ENCODE measurements at regions not wholly inside any gene's neighbourhood (a gene's known extent, or its start where the extent isn't known, plus 50 kb on each side); places are given as distances from the start of the nearest gene placed in this dataset.

DNA sequence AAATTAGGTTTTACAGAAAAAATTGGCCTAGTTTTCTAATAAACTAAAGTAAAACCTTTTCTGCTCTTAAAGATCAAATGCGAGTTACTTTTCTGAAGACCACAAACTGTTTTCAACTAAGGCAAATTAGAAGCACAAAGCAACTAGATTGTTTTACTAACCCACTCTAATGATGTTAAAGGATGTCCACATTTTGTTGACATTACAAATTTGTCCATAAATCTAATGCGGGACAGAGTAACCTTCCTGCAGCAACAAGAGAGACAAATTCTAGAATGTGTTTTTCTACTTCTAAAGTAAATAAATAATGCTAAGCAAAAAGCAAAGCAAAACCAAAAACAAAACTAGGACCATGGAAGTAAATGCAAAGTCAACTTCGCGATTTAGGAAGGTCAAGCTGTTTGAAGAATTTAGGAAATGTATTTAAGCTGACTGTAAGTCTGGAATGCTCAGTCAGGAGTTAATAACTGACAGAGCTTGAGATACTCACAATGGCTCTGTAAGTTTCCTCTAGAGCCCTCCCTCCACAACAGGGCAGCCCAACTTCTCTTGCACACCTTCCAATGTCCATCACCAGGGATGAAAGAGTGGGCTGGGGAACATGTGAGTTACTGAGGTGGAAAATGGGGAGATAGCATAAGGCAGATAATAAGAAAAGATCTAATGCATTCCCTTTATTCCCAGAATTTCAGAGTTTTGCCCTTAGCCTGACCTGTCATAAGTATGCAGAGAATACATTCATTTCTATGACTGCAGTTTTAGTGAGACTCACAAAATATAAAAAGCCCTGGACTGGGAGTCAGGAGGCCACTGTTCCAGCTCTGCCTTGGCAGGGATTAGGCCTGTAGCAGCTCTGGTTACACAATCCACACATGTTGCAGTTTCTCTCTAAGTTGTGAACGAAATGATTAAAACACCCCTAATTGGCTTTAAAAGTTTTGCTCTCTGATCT lies 158.8 kb downstream of the FOXA2 start:
- TF ChIP-seq, protein P1, sequence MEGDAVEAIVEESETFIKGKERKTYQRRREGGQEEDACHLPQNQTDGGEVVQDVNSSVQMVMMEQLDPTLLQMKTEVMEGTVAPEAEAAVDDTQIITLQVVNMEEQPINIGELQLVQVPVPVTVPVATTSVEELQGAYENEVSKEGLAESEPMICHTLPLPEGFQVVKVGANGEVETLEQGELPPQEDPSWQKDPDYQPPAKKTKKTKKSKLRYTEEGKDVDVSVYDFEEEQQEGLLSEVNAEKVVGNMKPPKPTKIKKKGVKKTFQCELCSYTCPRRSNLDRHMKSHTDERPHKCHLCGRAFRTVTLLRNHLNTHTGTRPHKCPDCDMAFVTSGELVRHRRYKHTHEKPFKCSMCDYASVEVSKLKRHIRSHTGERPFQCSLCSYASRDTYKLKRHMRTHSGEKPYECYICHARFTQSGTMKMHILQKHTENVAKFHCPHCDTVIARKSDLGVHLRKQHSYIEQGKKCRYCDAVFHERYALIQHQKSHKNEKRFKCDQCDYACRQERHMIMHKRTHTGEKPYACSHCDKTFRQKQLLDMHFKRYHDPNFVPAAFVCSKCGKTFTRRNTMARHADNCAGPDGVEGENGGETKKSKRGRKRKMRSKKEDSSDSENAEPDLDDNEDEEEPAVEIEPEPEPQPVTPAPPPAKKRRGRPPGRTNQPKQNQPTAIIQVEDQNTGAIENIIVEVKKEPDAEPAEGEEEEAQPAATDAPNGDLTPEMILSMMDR (IDR thresholded peaks at IDR 0.05; ENCODE audit: control extremely low read depth in 1 of 3, insufficient read depth in 1 of 3, low read depth in 1 of 3, low read length in 3 of 3), result no peak
- TF ChIP-seq GABPA (IDR thresholded peaks at IDR 0.05; ENCODE audit: borderline replicate concordance, insufficient read depth, low read length) (no peak), SRF (IDR thresholded peaks at IDR 0.05; ENCODE audit: low read depth, low read length) (no peak), EP300 (IDR thresholded peaks at IDR 0.05; ENCODE audit: borderline replicate concordance in 1 of 2, low read depth in 2 of 2, low read length in 2 of 2) (no peak), POLR2A (IDR thresholded peaks at IDR 0.05; ENCODE audit: control extremely low read depth in 1 of 2, low read depth in 2 of 2, low read length in 2 of 2) (no peak), POLR2AphosphoS5 (IDR thresholded peaks at IDR 0.05; ENCODE audit: low read depth, low read length) (no peak), RFX5 (IDR thresholded peaks at IDR 0.05; ENCODE audit: borderline replicate concordance, low read depth, low read length) (no peak), SP2 (IDR thresholded peaks at IDR 0.05; ENCODE audit: low read length) (no peak), SP1 (IDR thresholded peaks at IDR 0.05; ENCODE audit: low read depth, low read length) (no peak), TEAD4 (IDR thresholded peaks at IDR 0.05; ENCODE audit: low read depth, low read length) (no peak)
- TF ChIP-seq, protein P2, sequence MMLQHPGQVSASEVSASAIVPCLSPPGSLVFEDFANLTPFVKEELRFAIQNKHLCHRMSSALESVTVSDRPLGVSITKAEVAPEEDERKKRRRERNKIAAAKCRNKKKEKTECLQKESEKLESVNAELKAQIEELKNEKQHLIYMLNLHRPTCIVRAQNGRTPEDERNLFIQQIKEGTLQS (IDR thresholded peaks at IDR 0.05; ENCODE audit: insufficient read depth, low read depth, low read length), result no peak

Data from H1 (cell line).